ENCODE measurements at regions not wholly inside any gene's neighbourhood (a gene's known extent, or its start where the extent isn't known, plus 50 kb on each side); places are given as distances from the start of the nearest gene placed in this dataset.

GRCh38 chr15:81484086-81484955 lies 110.3 kb upstream of the TMC3 start:
- Histone ChIP-seq H3K9ac (no peak overlapping the region), H3K4me2 (no peak overlapping the region), H3K36me3 (replicated peaks in 1 of 2; ENCODE audit: control insufficient read depth in 1 of 2, insufficient read depth in 2 of 2, low read length in 1 of 2) (no peaks in the 10 kb centered on the region), H4K20me1 (ENCODE audit: insufficient read depth) (no peaks in the 10 kb centered on the region), H3K9me2 (no peaks in the 10 kb centered on the region; the same call in 1 of the 2 replicates), H3K9me3 (no peaks in the 10 kb centered on the region), H3K27ac (ENCODE audit: low read depth in 2 of 2, low read length in 1 of 2) (no peak overlapping the region), H3K27me3 (ENCODE audit: insufficient read depth) (no peaks in the 10 kb centered on the region), H3K4me1 (ENCODE audit: control insufficient read depth in 1 of 2, insufficient read depth in 2 of 2, low read depth in 1 of 2, low read length in 1 of 2) (peaks cover 0 to 3% of the 10 kb centered on the region in 2 experiments; a peak in 1 of 4 replicates), H2AFZ (ENCODE audit: low read depth) (no peak overlapping the region), H3F3A (replicated peaks; ENCODE audit: insufficient read depth) (no peaks in the 10 kb centered on the region), H3K79me2 (ENCODE audit: insufficient read depth) (no peaks in the 10 kb centered on the region), H3K4me3 (ENCODE audit: low read depth in 2 of 2, low read length in 1 of 2) (no peak overlapping the region)
- TF ChIP-seq RXRA (IDR thresholded peaks at IDR 0.05; ENCODE audit: borderline replicate concordance, low read depth) (no peak), MAX (IDR thresholded peaks at IDR 0.05; ENCODE audit: low read depth) (no peak), ZBTB33 (IDR thresholded peaks at IDR 0.05; ENCODE audit: borderline replicate concordance, low read depth) (no peak), TAF1 (IDR thresholded peaks at IDR 0.05; ENCODE audit: borderline replicate concordance, low read depth, low read length) (no peak)
- ChIA-PET POLR2A (no interaction called here), CTCF (interaction anchor here (0.9 to 2.9 kb wide), 4 partner anchors 12 to 128 kb away, joined by 3 to 7 read pairs (median 3); no protein-coding TSS in a partner anchor)
- DNase-seq: no peak
- 66% methylated on average over 12 of the region's 12 CpGs for WGBS (ENCODE audit: low lambda C conversion rate)

GRCh38 chr15:81483496-81483895 lies 109.5 kb upstream of the TMC3 start:
- no peak for TF ChIP-seq EP300 (IDR thresholded peaks at IDR 0.05; ENCODE audit: borderline replicate concordance in 1 of 2, low read depth in 1 of 2, low read length in 1 of 2)
- no peak for TF ChIP-seq TAF1 (IDR thresholded peaks at IDR 0.05; ENCODE audit: borderline replicate concordance, low read depth, low read length)
- TF ChIP-seq SIN3A (IDR thresholded peaks at IDR 0.05; ENCODE audit: borderline replicate concordance, low read depth, low read length): no peak
- no peak for TF ChIP-seq CHD2 (IDR thresholded peaks at IDR 0.05; ENCODE audit: low read length, partially characterized antibody)
- TF ChIP-seq TCF12 (IDR thresholded peaks at IDR 0.05): no peak
- H3K4me1 ChIP-seq (ENCODE audit: control insufficient read depth in 1 of 2, insufficient read depth in 2 of 2, low read depth in 1 of 2, low read length in 1 of 2): peaks cover 0 to 3% of the 10 kb centered on the region in 2 experiments; a peak in 1 of 4 replicates
- no peaks in the 10 kb centered on the region for H4K20me1 ChIP-seq (ENCODE audit: insufficient read depth)
- ChIA-PET POLR2A (no interaction called here), CTCF (interaction anchor here (1.5 kb wide), 1 partner anchor 13 kb away, joined by 3 read pairs; no protein-coding TSS in a partner anchor)
- no peak for DNase-seq
- no peaks in the 10 kb centered on the region for H3K9me2 ChIP-seq
- no peak overlapping the region for H3K4me2 ChIP-seq
- no peaks in the 10 kb centered on the region for H3F3A ChIP-seq (replicated peaks; ENCODE audit: insufficient read depth)
- no peak overlapping the region for H3K9ac ChIP-seq
- H3K79me2 ChIP-seq (ENCODE audit: insufficient read depth): no peaks in the 10 kb centered on the region
- H3K4me3 ChIP-seq (ENCODE audit: low read depth in 2 of 2, low read length in 1 of 2): no peak overlapping the region
- no peaks in the 10 kb centered on the region for H3K9me3 ChIP-seq
- no peaks in the 10 kb centered on the region for H3K27me3 ChIP-seq (ENCODE audit: insufficient read depth)
- H3K27ac ChIP-seq (ENCODE audit: low read depth in 2 of 2, low read length in 1 of 2): no peak overlapping the region
- WGBS (ENCODE audit: low lambda C conversion rate): 77% methylated on average over 3 of the region's 3 CpGs
- no peak overlapping the region for H2AFZ ChIP-seq (ENCODE audit: low read depth)
- H3K36me3 ChIP-seq (replicated peaks in 1 of 2; ENCODE audit: control insufficient read depth in 1 of 2, insufficient read depth in 2 of 2, low read length in 1 of 2): no peaks in the 10 kb centered on the region
